ENCODE measurements at regions not wholly inside any gene's neighbourhood (a gene's known extent, or its start where the extent isn't known, plus 50 kb on each side); places are given as distances from the start of the nearest gene placed in this dataset.

- Histone ChIP-seq H3K4me2 (ENCODE audit: low read depth, low read length, poor library complexity, severe bottlenecking) (peak overlapping the region; percentile 61), H3K9me3 (ENCODE audit: insufficient read depth, low read length) (no peaks in the 10 kb centered on the region), H3K27me3 (ENCODE audit: low read length) (no peaks in the 10 kb centered on the region), H3K9ac (ENCODE audit: low read length) (peak overlapping the region; percentile 35), H3K36me3 (ENCODE audit: low read length) (no peaks in the 10 kb centered on the region), H3F3A (ENCODE audit: insufficient read depth) (peaks cover 29% of the 10 kb centered on the region), H3K9me2 (replicated peaks; ENCODE audit: insufficient read depth, low read length) (no peaks in the 10 kb centered on the region), H3K27ac (ENCODE audit: low read depth, low read length) (peak overlapping the region; percentile 98), H2AFZ (ENCODE audit: low read depth, low read length, severe bottlenecking) (peak overlapping the region; percentile 39), H4K20me1 (ENCODE audit: low read depth, low read length) (no peaks in the 10 kb centered on the region), H3K79me2 (ENCODE audit: insufficient read depth, low read length) (no peaks in the 10 kb centered on the region), H3K4me3 (ENCODE audit: insufficient read depth, low read length, poor library complexity, severe bottlenecking) (peak overlapping the region; percentile 32)
- TF ChIP-seq EZH2phosphoT487 (conservative IDR thresholded peaks at IDR 0.05; ENCODE audit: low read length): no peak
- no peak for TF ChIP-seq CTCF (IDR thresholded peaks at IDR 0.05; ENCODE audit: insufficient read depth, low read length, poor library complexity, severe bottlenecking)
Observed at GRCh38 chr11:111179184-111179910, 66.2 kb upstream of the POU2AF2 start.

GRCh38 chr11:111177037-111177871, 68.3 kb upstream of the POU2AF2 start:
- Histone ChIP-seq H3K4me3 (ENCODE audit: insufficient read depth, low read length, poor library complexity, severe bottlenecking) (peak overlapping the region; percentile 8), H3K9me2 (replicated peaks; ENCODE audit: insufficient read depth, low read length) (no peaks in the 10 kb centered on the region), H3K9me3 (ENCODE audit: insufficient read depth, low read length) (no peaks in the 10 kb centered on the region), H3K4me2 (ENCODE audit: low read depth, low read length, poor library complexity, severe bottlenecking) (peak overlapping the region; percentile 61), H3F3A (ENCODE audit: insufficient read depth) (peaks cover 29% of the 10 kb centered on the region), H4K20me1 (ENCODE audit: low read depth, low read length) (no peaks in the 10 kb centered on the region), H3K79me2 (ENCODE audit: insufficient read depth, low read length) (no peaks in the 10 kb centered on the region), H3K36me3 (ENCODE audit: low read length) (no peaks in the 10 kb centered on the region), H2AFZ (ENCODE audit: low read depth, low read length, severe bottlenecking) (peak overlapping the region; percentile 24), H3K27ac (ENCODE audit: low read depth, low read length) (peak overlapping the region; percentile 98), H3K9ac (ENCODE audit: low read length) (peak overlapping the region; percentile 35), H3K27me3 (ENCODE audit: low read length) (no peaks in the 10 kb centered on the region)
- TF ChIP-seq CTCF (IDR thresholded peaks at IDR 0.05; ENCODE audit: insufficient read depth, low read length, poor library complexity, severe bottlenecking): no peak
- no peak for TF ChIP-seq EZH2phosphoT487 (conservative IDR thresholded peaks at IDR 0.05; ENCODE audit: low read length)

GRCh38 chr11:111176603-111177002, 68.9 kb upstream of the POU2AF2 start:
- peak overlapping the region; percentile 98 for H3K27ac ChIP-seq (ENCODE audit: low read depth, low read length)
- H3K9me3 ChIP-seq (ENCODE audit: insufficient read depth, low read length): no peaks in the 10 kb centered on the region
- no peaks in the 10 kb centered on the region for H4K20me1 ChIP-seq (ENCODE audit: low read depth, low read length)
- TF ChIP-seq CTCF (IDR thresholded peaks at IDR 0.05; ENCODE audit: insufficient read depth, low read length, poor library complexity, severe bottlenecking) (no peak), EZH2phosphoT487 (conservative IDR thresholded peaks at IDR 0.05; ENCODE audit: low read length) (no peak)
- H3K4me2 ChIP-seq (ENCODE audit: low read depth, low read length, poor library complexity, severe bottlenecking): peak overlapping the region; percentile 61
- H3K27me3 ChIP-seq (ENCODE audit: low read length): no peaks in the 10 kb centered on the region
- H3K9me2 ChIP-seq (replicated peaks; ENCODE audit: insufficient read depth, low read length): no peaks in the 10 kb centered on the region
- H3K36me3 ChIP-seq (ENCODE audit: low read length): no peaks in the 10 kb centered on the region
- H2AFZ ChIP-seq (ENCODE audit: low read depth, low read length, severe bottlenecking): peak overlapping the region; percentile 24
- H3K4me3 ChIP-seq (ENCODE audit: insufficient read depth, low read length, poor library complexity, severe bottlenecking): peak overlapping the region; percentile 3
- no peaks in the 10 kb centered on the region for H3K79me2 ChIP-seq (ENCODE audit: insufficient read depth, low read length)
- H3K9ac ChIP-seq (ENCODE audit: low read length): peak overlapping the region; percentile 35
- peaks cover 29% of the 10 kb centered on the region for H3F3A ChIP-seq (ENCODE audit: insufficient read depth)
